Liver (tissue), 8 donors: ENCODE measurements at regions not wholly inside any gene's neighbourhood (a gene's known extent, or its start where the extent isn't known, plus 50 kb on each side); places are given as distances from the start of the nearest gene placed in this dataset.

ENCODE experiments used
- DNase-seq: peaks from one replicate; pipeline ENCODE4 v3.0.0-alpha.2; 2017; ENCODE audit warnings: low spot score
- H3K27ac ChIP-seq, 2 donors: one replicate each; pipeline ENCODE4 v1.7.0; 2013; ENCODE audit warnings: inconsistent platforms in 2 of 2, low read length in 2 of 2, control low read depth in 1 of 2, low read depth in 1 of 2, mild to moderate bottlenecking in 1 of 2
- H3K27me3 ChIP-seq, 4 donors: one replicate each; pipeline versions ENCODE4 v1.6.1 to v1.7.0; 2013; ENCODE audit warnings: low read length in 3 of 4, inconsistent platforms in 1 of 4, mild to moderate bottlenecking in 1 of 4, moderate library complexity in 1 of 4; ENCODE audit not compliant: control insufficient read depth in 4 of 4, insufficient read depth in 4 of 4
- H3K36me3 ChIP-seq, 4 donors: one replicate each; pipeline versions ENCODE4 v1.6.1 to v1.7.0; 2013; ENCODE audit warnings: low read length in 3 of 4, mild to moderate bottlenecking in 3 of 4, low read depth in 1 of 4, moderate library complexity in 1 of 4; ENCODE audit not compliant: control insufficient read depth in 4 of 4, insufficient read depth in 3 of 4
- H3K4me1 ChIP-seq, 4 donors: one replicate each; pipeline versions ENCODE4 v1.6.1 to v1.7.0; 2013; ENCODE audit warnings: low read length in 3 of 4, mild to moderate bottlenecking in 3 of 4, moderate library complexity in 1 of 4; ENCODE audit not compliant: control insufficient read depth in 4 of 4, insufficient read depth in 4 of 4
- H3K4me3 ChIP-seq, 3 donors: one replicate each; pipeline versions ENCODE4 v1.6.1 to v1.7.0; 2013; ENCODE audit warnings: low read length in 3 of 3, control low read depth in 1 of 3, low read depth in 1 of 3, mild to moderate bottlenecking in 1 of 3
- H3K9ac ChIP-seq, 2 donors: one replicate each; pipeline ENCODE4 v1.7.0; 2013; ENCODE audit warnings: low read length in 2 of 2, mild to moderate bottlenecking in 2 of 2, moderate library complexity in 2 of 2, control low read depth in 1 of 2, low read depth in 1 of 2
- H3K9me3 ChIP-seq, 4 donors: one replicate each; pipeline versions ENCODE4 v1.6.1 to v1.7.0; 2013; ENCODE audit warnings: low read length in 3 of 4; ENCODE audit not compliant: control insufficient read depth in 4 of 4
- EGR1 ChIP-seq, 2 donors: IDR thresholded peaks; 2 replicates each; pipeline ENCODE4 v1.6.1; 2016 to 2018; ENCODE audit warnings: antibody characterized with exemption in 2 of 2, low read depth in 2 of 2
- FOXA1 ChIP-seq: IDR thresholded peaks from 2 replicates; pipeline ENCODE4 v1.6.1; 2016; ENCODE audit warnings: antibody characterized with exemption
- GABPA ChIP-seq, 2 donors: IDR thresholded peaks in 1 of 2; conservative IDR thresholded peaks in 1 of 2; 2 replicates each; pipeline ENCODE4 v1.6.1; 2016; ENCODE audit warnings: antibody characterized with exemption in 2 of 2, mild to moderate bottlenecking in 1 of 2, moderate library complexity in 1 of 2
- HNF4A ChIP-seq, 2 donors: conservative IDR thresholded peaks; 2 replicates each; pipeline ENCODE4 v1.6.1; 2016; ENCODE audit warnings: antibody characterized with exemption in 2 of 2, mild to moderate bottlenecking in 2 of 2
- HNF4G ChIP-seq: IDR thresholded peaks from 2 replicates; pipeline ENCODE4 v1.6.1; 2016; ENCODE audit warnings: antibody characterized with exemption
- JUND ChIP-seq, 2 donors: IDR thresholded peaks; 2 replicates each; pipeline ENCODE4 v1.6.1; 2016; ENCODE audit warnings: antibody characterized with exemption in 2 of 2
- MAX ChIP-seq: IDR thresholded peaks from 2 replicates; pipeline ENCODE4 v1.6.1; 2016; ENCODE audit warnings: antibody characterized with exemption
- NR2F2 ChIP-seq: IDR thresholded peaks from 2 replicates; pipeline ENCODE4 v1.6.1; 2016; ENCODE audit warnings: antibody characterized with exemption
- RAD21 ChIP-seq, 2 donors: IDR thresholded peaks; 2 replicates each; pipeline ENCODE4 v1.6.1; 2016; ENCODE audit warnings: antibody characterized with exemption in 2 of 2, mild to moderate bottlenecking in 2 of 2
- RXRA ChIP-seq, 2 donors: IDR thresholded peaks; 2 replicates each; pipeline ENCODE4 v1.6.1; 2017 to 2018; ENCODE audit warnings: antibody characterized with exemption in 2 of 2, mild to moderate bottlenecking in 1 of 2
- SP1 ChIP-seq: IDR thresholded peaks from 2 replicates; pipeline ENCODE4 v1.6.1; 2018; ENCODE audit warnings: antibody characterized with exemption, mild to moderate bottlenecking
- TAF1 ChIP-seq: conservative IDR thresholded peaks from 2 replicates; pipeline ENCODE4 v1.6.1; 2016; ENCODE audit warnings: antibody characterized with exemption, mild to moderate bottlenecking
- YY1 ChIP-seq: IDR thresholded peaks from 2 replicates; pipeline ENCODE4 v1.6.1; 2016; ENCODE audit warnings: antibody characterized with exemption, mild to moderate bottlenecking
- WGBS: extraction: QIAGEN DNeasy Blood & Tissue Kit; methylation state at CpG from one replicate; pipeline ENCODE4 v1.1.7; 2013; 5-methylcytosine and 5-hydroxymethylcytosine counted together
- TF ChIP-seq, protein P1 (sequence below): fragments of 150-350 bp; IDR thresholded peaks from 2 replicates; pipeline ENCODE4 v1.5.1; 2017; ENCODE audit warnings: improper control_type of control experiment, low read depth, low read length; ENCODE audit not compliant: missing input control
- TF ChIP-seq, protein P2 (sequence below): IDR thresholded peaks from 2 replicates; pipeline ENCODE4 v1.6.1; 2016; ENCODE audit warnings: antibody characterized with exemption, mild to moderate bottlenecking
- TF ChIP-seq, protein P3 (sequence below): IDR thresholded peaks from 2 replicates; pipeline ENCODE4 v1.6.1; 2016; ENCODE audit warnings: antibody characterized with exemption
- donor health status: healthy.
- donor health status: healthy.
- donor health status: healthy.
- donor health status: healthy.
- donor health status: healthy.

GRCh38 chr2:147181351-147182029, 663.3 kb upstream of the ACVR2A start:
- Histone ChIP-seq H3K4me1 (no peaks in the 10 kb centered on the region), H3K27me3 (no peaks in the 10 kb centered on the region), H3K9ac (no peak overlapping the region), H3K4me3 (no peak overlapping the region), H3K36me3 (no peaks in the 10 kb centered on the region), H3K27ac (no peak overlapping the region), H3K9me3 (peaks cover 0 to 2% (median 0%) of the 10 kb centered on the region in 4 donors)
- WGBS = 56% methylated on average over 2 of the region's 2 CpGs
- DNase-seq = no peak
- TF ChIP-seq, protein P1, sequence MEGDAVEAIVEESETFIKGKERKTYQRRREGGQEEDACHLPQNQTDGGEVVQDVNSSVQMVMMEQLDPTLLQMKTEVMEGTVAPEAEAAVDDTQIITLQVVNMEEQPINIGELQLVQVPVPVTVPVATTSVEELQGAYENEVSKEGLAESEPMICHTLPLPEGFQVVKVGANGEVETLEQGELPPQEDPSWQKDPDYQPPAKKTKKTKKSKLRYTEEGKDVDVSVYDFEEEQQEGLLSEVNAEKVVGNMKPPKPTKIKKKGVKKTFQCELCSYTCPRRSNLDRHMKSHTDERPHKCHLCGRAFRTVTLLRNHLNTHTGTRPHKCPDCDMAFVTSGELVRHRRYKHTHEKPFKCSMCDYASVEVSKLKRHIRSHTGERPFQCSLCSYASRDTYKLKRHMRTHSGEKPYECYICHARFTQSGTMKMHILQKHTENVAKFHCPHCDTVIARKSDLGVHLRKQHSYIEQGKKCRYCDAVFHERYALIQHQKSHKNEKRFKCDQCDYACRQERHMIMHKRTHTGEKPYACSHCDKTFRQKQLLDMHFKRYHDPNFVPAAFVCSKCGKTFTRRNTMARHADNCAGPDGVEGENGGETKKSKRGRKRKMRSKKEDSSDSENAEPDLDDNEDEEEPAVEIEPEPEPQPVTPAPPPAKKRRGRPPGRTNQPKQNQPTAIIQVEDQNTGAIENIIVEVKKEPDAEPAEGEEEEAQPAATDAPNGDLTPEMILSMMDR = no peak
- TF ChIP-seq HNF4G = no peak
- no peak for TF ChIP-seq EGR1 (IDR thresholded peaks at IDR 0.05; ENCODE audit: low read depth in 2 of 2)
- TF ChIP-seq YY1 = no peak
- no peak for TF ChIP-seq FOXA1
- no peak for TF ChIP-seq HNF4A (conservative IDR thresholded peaks at IDR 0.05)
- TF ChIP-seq NR2F2 = no peak
- TF ChIP-seq GABPA (IDR thresholded peaks at IDR 0.05 in 1 of 2, conservative IDR thresholded peaks at IDR 0.05 in 1 of 2) = no peak
- no peak for TF ChIP-seq RXRA (IDR thresholded peaks at IDR 0.05)
- no peak for TF ChIP-seq MAX
- TF ChIP-seq, protein P2, sequence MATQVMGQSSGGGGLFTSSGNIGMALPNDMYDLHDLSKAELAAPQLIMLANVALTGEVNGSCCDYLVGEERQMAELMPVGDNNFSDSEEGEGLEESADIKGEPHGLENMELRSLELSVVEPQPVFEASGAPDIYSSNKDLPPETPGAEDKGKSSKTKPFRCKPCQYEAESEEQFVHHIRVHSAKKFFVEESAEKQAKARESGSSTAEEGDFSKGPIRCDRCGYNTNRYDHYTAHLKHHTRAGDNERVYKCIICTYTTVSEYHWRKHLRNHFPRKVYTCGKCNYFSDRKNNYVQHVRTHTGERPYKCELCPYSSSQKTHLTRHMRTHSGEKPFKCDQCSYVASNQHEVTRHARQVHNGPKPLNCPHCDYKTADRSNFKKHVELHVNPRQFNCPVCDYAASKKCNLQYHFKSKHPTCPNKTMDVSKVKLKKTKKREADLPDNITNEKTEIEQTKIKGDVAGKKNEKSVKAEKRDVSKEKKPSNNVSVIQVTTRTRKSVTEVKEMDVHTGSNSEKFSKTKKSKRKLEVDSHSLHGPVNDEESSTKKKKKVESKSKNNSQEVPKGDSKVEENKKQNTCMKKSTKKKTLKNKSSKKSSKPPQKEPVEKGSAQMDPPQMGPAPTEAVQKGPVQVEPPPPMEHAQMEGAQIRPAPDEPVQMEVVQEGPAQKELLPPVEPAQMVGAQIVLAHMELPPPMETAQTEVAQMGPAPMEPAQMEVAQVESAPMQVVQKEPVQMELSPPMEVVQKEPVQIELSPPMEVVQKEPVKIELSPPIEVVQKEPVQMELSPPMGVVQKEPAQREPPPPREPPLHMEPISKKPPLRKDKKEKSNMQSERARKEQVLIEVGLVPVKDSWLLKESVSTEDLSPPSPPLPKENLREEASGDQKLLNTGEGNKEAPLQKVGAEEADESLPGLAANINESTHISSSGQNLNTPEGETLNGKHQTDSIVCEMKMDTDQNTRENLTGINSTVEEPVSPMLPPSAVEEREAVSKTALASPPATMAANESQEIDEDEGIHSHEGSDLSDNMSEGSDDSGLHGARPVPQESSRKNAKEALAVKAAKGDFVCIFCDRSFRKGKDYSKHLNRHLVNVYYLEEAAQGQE = no peak
- TF ChIP-seq, protein P3, sequence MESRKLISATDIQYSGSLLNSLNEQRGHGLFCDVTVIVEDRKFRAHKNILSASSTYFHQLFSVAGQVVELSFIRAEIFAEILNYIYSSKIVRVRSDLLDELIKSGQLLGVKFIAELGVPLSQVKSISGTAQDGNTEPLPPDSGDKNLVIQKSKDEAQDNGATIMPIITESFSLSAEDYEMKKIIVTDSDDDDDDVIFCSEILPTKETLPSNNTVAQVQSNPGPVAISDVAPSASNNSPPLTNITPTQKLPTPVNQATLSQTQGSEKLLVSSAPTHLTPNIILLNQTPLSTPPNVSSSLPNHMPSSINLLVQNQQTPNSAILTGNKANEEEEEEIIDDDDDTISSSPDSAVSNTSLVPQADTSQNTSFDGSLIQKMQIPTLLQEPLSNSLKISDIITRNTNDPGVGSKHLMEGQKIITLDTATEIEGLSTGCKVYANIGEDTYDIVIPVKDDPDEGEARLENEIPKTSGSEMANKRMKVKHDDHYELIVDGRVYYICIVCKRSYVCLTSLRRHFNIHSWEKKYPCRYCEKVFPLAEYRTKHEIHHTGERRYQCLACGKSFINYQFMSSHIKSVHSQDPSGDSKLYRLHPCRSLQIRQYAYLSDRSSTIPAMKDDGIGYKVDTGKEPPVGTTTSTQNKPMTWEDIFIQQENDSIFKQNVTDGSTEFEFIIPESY = no peak
- TF ChIP-seq JUND (IDR thresholded peaks at IDR 0.05) = no peak
- no peak for TF ChIP-seq RAD21 (IDR thresholded peaks at IDR 0.05)
- TF ChIP-seq SP1 = no peak
- no peak for TF ChIP-seq TAF1
